H1 (cell line): ENCODE measurements at regions not wholly inside any gene's neighbourhood (a gene's known extent, or its start where the extent isn't known, plus 50 kb on each side); places are given as distances from the start of the nearest gene placed in this dataset.
"Not testable (repeated sequence)": the region's sequence is repeated elsewhere in the genome, so short reads cannot be mapped to it uniquely, and the experiment has no call there.

Source experiments
- CTCF ChIA-PET: fragments of 300-600 bp; sonication (Branson Sonifier 250); formaldehyde crosslinking; loops from one replicate; lab custom pipeline; 2021; ENCODE audit not compliant: partially characterized antibody; lab: Charles Lee
- POLR2A ChIA-PET: fragments of 300-600 bp; sonication (Branson Sonifier 250); formaldehyde crosslinking; loops from one replicate; lab custom pipeline; 2021; ENCODE audit warnings: inconsistent platforms; ENCODE audit not compliant: partially characterized antibody; lab: Charles Lee
- DNase-seq, 2 experiments: peaks; one replicate each; pipeline versions ENCODE4 v3.0.0 to v3.0.0-alpha.2; 2010 to 2022; ENCODE audit warnings: low spot score in 2 of 2, low read depth in 1 of 2, mixed read lengths in 1 of 2
- FAIRE-seq: peaks from 2 replicates; lab custom pipeline; 2011; peaks lifted over from hg19 to GRCh38; lab: Jason Lieb, UNC
- H2AFZ ChIP-seq: 2 replicates; pipeline ENCODE4 v1.8.1; 2012; ENCODE audit warnings: low read length, inconsistent platforms
- H2AK5ac ChIP-seq: 2 replicates; pipeline ENCODE4 v1.6.1; 2013; ENCODE audit warnings: low read depth, low read length
- H2BK120ac ChIP-seq: replicated peaks from 2 replicates; pipeline ENCODE3; 2013; ENCODE audit warnings: low read depth, low read length, inconsistent platforms
- H2BK12ac ChIP-seq: 2 replicates; pipeline ENCODE4 v1.6.1; 2013; ENCODE audit warnings: low read depth, low read length
- H2BK15ac ChIP-seq: 2 replicates; pipeline ENCODE4 v1.6.1; 2013; ENCODE audit warnings: low read length
- H2BK20ac ChIP-seq: 2 replicates; pipeline ENCODE4 v1.6.1; 2013; ENCODE audit warnings: low read length
- H2BK5ac ChIP-seq: 2 replicates; pipeline ENCODE4 v1.6.1; 2013; ENCODE audit warnings: low read depth, low read length
- H3K14ac ChIP-seq: 2 replicates; pipeline ENCODE4 v1.6.1; 2013; ENCODE audit warnings: inconsistent platforms; ENCODE audit not compliant: insufficient read length
- H3K18ac ChIP-seq: 2 replicates; pipeline ENCODE4 v1.6.1; 2013; ENCODE audit warnings: low read length; ENCODE audit errors: extremely low read depth
- H3K23ac ChIP-seq: 2 replicates; pipeline ENCODE4 v1.6.1; 2013; ENCODE audit warnings: inconsistent platforms; ENCODE audit not compliant: insufficient read length
- H3K23me2 ChIP-seq: 2 replicates; pipeline ENCODE4 v1.6.1; 2013; ENCODE audit warnings: low read depth, low read length
- H3K27ac ChIP-seq: 2 replicates; pipeline ENCODE4 v1.6.1; 2011; ENCODE audit warnings: low read depth, low read length, inconsistent platforms
- H3K27me3 ChIP-seq, 4 experiments: replicated peaks in 1 of 4; 1 replicate in 1 of 4; 2 replicates in 3 of 4; pipeline versions ENCODE4 v1.6.1 to v1.8.1; 2011 to 2013; ENCODE audit warnings: low read length in 3 of 4, mild to moderate bottlenecking in 3 of 4, inconsistent platforms in 2 of 4, mixed read lengths in 2 of 4, moderate library complexity in 1 of 4; ENCODE audit not compliant: control insufficient read depth in 3 of 4, insufficient read depth in 3 of 4; ENCODE audit errors: extremely low read depth in 1 of 4
- H3K36me3 ChIP-seq, 4 experiments: 2 replicates each; pipeline versions ENCODE4 v1.6.1 to v1.8.1; 2011 to 2013; ENCODE audit warnings: mild to moderate bottlenecking in 4 of 4, low read length in 3 of 4, moderate library complexity in 2 of 4, control low read depth in 1 of 4, inconsistent platforms in 1 of 4; ENCODE audit not compliant: insufficient read depth in 4 of 4, control insufficient read depth in 2 of 4
- H3K4ac ChIP-seq: replicated peaks from 2 replicates; pipeline ENCODE3; 2013; ENCODE audit warnings: low read length, low read depth, mixed read lengths, inconsistent platforms; ENCODE audit not compliant: insufficient read length
- H3K4me1 ChIP-seq, 4 experiments: replicated peaks in 1 of 4; 1 replicate in 1 of 4; 2 replicates in 3 of 4; pipeline versions ENCODE4 v1.6.1 to v1.8.1; 2011 to 2013; ENCODE audit warnings: low read length in 3 of 4, inconsistent platforms in 2 of 4, mixed read lengths in 1 of 4; ENCODE audit not compliant: insufficient read depth in 4 of 4, control insufficient read depth in 3 of 4
- H3K4me2 ChIP-seq, 2 experiments: 2 replicates each; pipeline versions ENCODE4 v1.6.1 to v1.8.1; 2011 to 2013; ENCODE audit warnings: low read depth in 2 of 2, low read length in 2 of 2, control low read depth in 1 of 2, inconsistent platforms in 1 of 2, mild to moderate bottlenecking in 1 of 2; ENCODE audit not compliant: insufficient read depth in 1 of 2
- H3K4me3 ChIP-seq, 4 experiments: fragments of 200-600, 300-600 bp in 1 of 4; sonication (generic), shearing (Covaris generic), sonication (Bioruptor Twin) in 1 of 4; 2 replicates each; pipeline versions ENCODE4 v1.5.1 to v1.8.1; 2011 to 2016; ENCODE audit warnings: low read length in 4 of 4, low read depth in 3 of 4, control low read depth in 2 of 4, inconsistent platforms in 2 of 4, mild to moderate bottlenecking in 2 of 4, mixed read lengths in 1 of 4, moderate library complexity in 1 of 4; ENCODE audit not compliant: insufficient read depth in 2 of 4; ENCODE audit errors: extremely low read depth in 1 of 4
- H3K56ac ChIP-seq: replicated peaks from 2 replicates; pipeline ENCODE3; 2013; ENCODE audit warnings: low read depth, mild to moderate bottlenecking, mixed read lengths, low read length, inconsistent platforms; ENCODE audit not compliant: insufficient read length
- H3K79me1 ChIP-seq: 2 replicates; pipeline ENCODE4 v1.6.1; 2013; ENCODE audit warnings: low read depth, low read length, control low read depth
- H3K79me2 ChIP-seq, 2 experiments: 2 replicates each; pipeline versions ENCODE4 v1.6.1 to v1.8.1; 2012 to 2013; ENCODE audit warnings: low read length in 2 of 2, mild to moderate bottlenecking in 2 of 2, inconsistent platforms in 1 of 2; ENCODE audit not compliant: insufficient read depth in 2 of 2, control insufficient read depth in 1 of 2
- H3K9ac ChIP-seq, 4 experiments: replicated peaks in 1 of 4; 1 replicate in 1 of 4; 2 replicates in 3 of 4; pipeline versions ENCODE4 v1.6.1 to v1.8.1; 2011 to 2013; ENCODE audit warnings: low read depth in 3 of 4, low read length in 3 of 4, control low read depth in 2 of 4, mild to moderate bottlenecking in 2 of 4, moderate library complexity in 2 of 4, inconsistent platforms in 1 of 4; ENCODE audit errors: extremely low read depth in 1 of 4
- H3K9me3 ChIP-seq, 2 experiments: 2 replicates each; pipeline versions ENCODE4 v1.6.1 to v1.8.1; 2012 to 2013; ENCODE audit warnings: mild to moderate bottlenecking in 2 of 2, moderate library complexity in 2 of 2, control low read depth in 1 of 2, inconsistent platforms in 1 of 2, low read depth in 1 of 2, low read length in 1 of 2, mixed read lengths in 1 of 2; ENCODE audit not compliant: insufficient read depth in 2 of 2
- H4K20me1 ChIP-seq, 2 experiments: replicated peaks in 1 of 2; 2 replicates each; pipeline versions ENCODE3 to v1.8.1; 2011 to 2013; ENCODE audit warnings: inconsistent platforms in 2 of 2, low read length in 2 of 2, mild to moderate bottlenecking in 1 of 2; ENCODE audit not compliant: insufficient read depth in 2 of 2, control insufficient read depth in 1 of 2
- H4K5ac ChIP-seq: 2 replicates; pipeline ENCODE4 v1.6.1; 2013; ENCODE audit warnings: low read length, low read depth, mixed read lengths, inconsistent platforms; ENCODE audit not compliant: insufficient read length
- H4K8ac ChIP-seq: 2 replicates; pipeline ENCODE4 v1.8.0; 2013; ENCODE audit warnings: mild to moderate bottlenecking, moderate library complexity, low read length, inconsistent platforms; ENCODE audit not compliant: insufficient read depth; ENCODE audit errors: extremely low read depth
- H4K91ac ChIP-seq: replicated peaks from 2 replicates; pipeline ENCODE3; 2013; ENCODE audit warnings: low read length, mixed read lengths, inconsistent platforms; ENCODE audit not compliant: insufficient read length
- WGBS, 2 experiments: shearing (Covaris generic) in 1 of 2; methylation state at CpG; one replicate each; pipeline versions ENCODE4 v1.1.6 to v1.1.7; 2013 to 2015; ENCODE audit warnings: low lambda C conversion rate in 2 of 2, mixed read lengths in 2 of 2, inconsistent platforms in 1 of 2, low coverage in 1 of 2, missing lambda C conversion rate in 1 of 2; ENCODE audit not compliant: insufficient replicate concordance in 2 of 2, insufficient coverage in 1 of 2, insufficient read length in 1 of 2; ENCODE audit errors: extremely low coverage in 1 of 2, missing lambda C conversion rate in 1 of 2; 5-methylcytosine and 5-hydroxymethylcytosine counted together

DNA sequence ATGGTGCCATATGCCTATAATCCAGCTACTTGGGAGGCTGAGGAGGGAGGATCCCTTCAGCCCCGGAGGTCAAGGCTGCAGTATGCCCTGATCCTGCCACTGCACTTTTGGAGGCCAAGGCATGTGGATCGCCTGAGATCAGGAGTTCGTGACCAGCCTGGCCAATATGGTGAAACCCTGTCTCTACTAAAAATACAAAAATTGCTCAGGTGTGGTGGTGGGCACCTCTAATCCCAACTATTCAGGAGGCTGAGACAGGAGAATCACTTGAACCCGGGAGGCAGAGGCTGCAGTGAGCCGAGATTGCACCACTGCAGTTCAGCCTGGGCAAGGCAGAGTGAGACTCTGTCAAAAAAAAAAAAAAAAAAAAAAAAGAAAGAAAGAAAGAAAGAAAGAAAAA is 390.5 kb downstream of the CNTNAP3B start:
- DNase-seq, POLR2A ChIA-PET, H3K79me2 ChIP-seq, H3K14ac ChIP-seq, H3K27ac ChIP-seq, H2BK5ac ChIP-seq, H2AFZ ChIP-seq, H4K8ac ChIP-seq, H4K5ac ChIP-seq, H3K27me3 ChIP-seq, H3K4me2 ChIP-seq, H3K4me3 ChIP-seq, H3K9me3 ChIP-seq, H3K56ac ChIP-seq, H2BK12ac ChIP-seq, FAIRE-seq, H3K4ac ChIP-seq, H2BK15ac ChIP-seq, H2BK120ac ChIP-seq, H2AK5ac ChIP-seq, H3K18ac ChIP-seq, H4K91ac ChIP-seq, H2BK20ac ChIP-seq, H3K23me2 ChIP-seq, H3K4me1 ChIP-seq, H3K36me3 ChIP-seq, H3K23ac ChIP-seq, CTCF ChIA-PET, H4K20me1 ChIP-seq, H3K79me1 ChIP-seq, H3K9ac ChIP-seq: not testable (repeated sequence)
- 84% methylated on average over 3 of the region's 5 CpGs; no CpG with 5 or more reads in 1 of the 2 experiments for WGBS, 2 experiments

GRCh38 chr9:41699190-41699589 is 430.0 kb downstream of the CNTNAP3B start:
- H3K27ac ChIP-seq, H3K14ac ChIP-seq, H2BK20ac ChIP-seq, CTCF ChIA-PET, DNase-seq, POLR2A ChIA-PET, H4K91ac ChIP-seq, H3K18ac ChIP-seq, H3K36me3 ChIP-seq, H2BK12ac ChIP-seq, H3K4ac ChIP-seq, H3K27me3 ChIP-seq, H4K8ac ChIP-seq, H3K79me2 ChIP-seq, H3K79me1 ChIP-seq, H3K4me1 ChIP-seq, H3K23ac ChIP-seq, H2BK5ac ChIP-seq, H2BK120ac ChIP-seq, H2BK15ac ChIP-seq, H2AK5ac ChIP-seq, H2AFZ ChIP-seq, H3K9me3 ChIP-seq, FAIRE-seq, H4K5ac ChIP-seq, H3K4me3 ChIP-seq, H3K23me2 ChIP-seq, H3K4me2 ChIP-seq, H3K9ac ChIP-seq, H4K20me1 ChIP-seq, H3K56ac ChIP-seq: not testable (repeated sequence)
- no CpG with 5 or more reads among the region's 13 CpGs for WGBS, 2 experiments
